ENCODE measurements at regions not wholly inside any gene's neighbourhood (a gene's known extent, or its start where the extent isn't known, plus 50 kb on each side); places are given as distances from the start of the nearest gene placed in this dataset.

DNA sequence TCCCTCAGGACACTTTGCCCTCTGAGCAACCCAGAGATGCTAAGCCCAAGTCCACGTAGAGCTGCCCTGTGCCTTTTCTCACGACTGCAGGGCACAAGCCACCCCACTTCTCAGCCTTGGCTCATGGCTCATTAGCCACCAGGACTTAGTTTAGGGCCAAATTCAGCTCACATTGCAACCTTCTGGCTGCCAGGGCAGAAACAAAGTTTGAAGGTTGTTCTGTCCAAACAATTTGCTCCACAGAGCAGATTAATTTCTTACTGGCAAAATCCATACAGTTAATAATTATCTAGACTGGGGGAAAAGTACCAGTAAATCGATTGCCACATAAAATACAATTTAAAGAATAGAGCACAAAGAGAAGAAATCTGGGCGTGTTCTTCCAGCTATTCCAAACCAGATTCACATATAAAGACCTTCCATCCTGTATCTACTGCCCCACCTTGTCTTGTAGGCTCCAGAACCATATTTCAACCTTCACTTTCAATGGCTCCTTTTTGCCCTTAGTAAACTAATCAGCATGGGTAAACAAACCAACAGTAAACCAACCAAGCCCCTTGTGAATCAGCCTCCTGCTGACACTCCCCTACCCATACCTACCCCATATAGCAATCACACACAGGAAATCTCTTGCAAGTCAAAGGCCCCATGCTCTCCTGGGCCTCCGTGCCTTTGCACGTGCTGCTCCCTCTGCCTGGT lies 101.9 kb downstream of the QRSL1 start:
- TF ChIP-seq, protein P1, sequence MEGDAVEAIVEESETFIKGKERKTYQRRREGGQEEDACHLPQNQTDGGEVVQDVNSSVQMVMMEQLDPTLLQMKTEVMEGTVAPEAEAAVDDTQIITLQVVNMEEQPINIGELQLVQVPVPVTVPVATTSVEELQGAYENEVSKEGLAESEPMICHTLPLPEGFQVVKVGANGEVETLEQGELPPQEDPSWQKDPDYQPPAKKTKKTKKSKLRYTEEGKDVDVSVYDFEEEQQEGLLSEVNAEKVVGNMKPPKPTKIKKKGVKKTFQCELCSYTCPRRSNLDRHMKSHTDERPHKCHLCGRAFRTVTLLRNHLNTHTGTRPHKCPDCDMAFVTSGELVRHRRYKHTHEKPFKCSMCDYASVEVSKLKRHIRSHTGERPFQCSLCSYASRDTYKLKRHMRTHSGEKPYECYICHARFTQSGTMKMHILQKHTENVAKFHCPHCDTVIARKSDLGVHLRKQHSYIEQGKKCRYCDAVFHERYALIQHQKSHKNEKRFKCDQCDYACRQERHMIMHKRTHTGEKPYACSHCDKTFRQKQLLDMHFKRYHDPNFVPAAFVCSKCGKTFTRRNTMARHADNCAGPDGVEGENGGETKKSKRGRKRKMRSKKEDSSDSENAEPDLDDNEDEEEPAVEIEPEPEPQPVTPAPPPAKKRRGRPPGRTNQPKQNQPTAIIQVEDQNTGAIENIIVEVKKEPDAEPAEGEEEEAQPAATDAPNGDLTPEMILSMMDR (IDR thresholded peaks at IDR 0.05) = no peak
- TF ChIP-seq EZH2phosphoT487 (IDR thresholded peaks at IDR 0.05) (no peak), EZH2 (IDR thresholded peaks at IDR 0.05) (no peak)

All from neural progenitor cell (in vitro differentiated cells).